Epidermal melanocyte (primary cell): ENCODE measurements at regions not wholly inside any gene's neighbourhood (a gene's known extent, or its start where the extent isn't known, plus 50 kb on each side); places are given as distances from the start of the nearest gene placed in this dataset.

Experiments
- DNase-seq: peaks from one replicate; pipeline ENCODE4 v3.0.0; 2011; ENCODE audit warnings: low spot score; ENCODE audit not compliant: insufficient read length

- DNase-seq: no peak
Observed at GRCh38 chr17:52255347-52255746, 96.8 kb upstream of the CA10 start.

- no peak for DNase-seq
Observed at GRCh38 chr17:52244689-52245088, 86.2 kb upstream of the CA10 start.

GRCh38 chr17:52242268-52242667 lies 83.8 kb upstream of the CA10 start:
- DNase-seq: no peak

GRCh38 chr17:52237151-52237550 lies 78.6 kb upstream of the CA10 start:
- no peak for DNase-seq

- DNase-seq: no peak
Observed at GRCh38 chr17:52235516-52235915, 77.0 kb upstream of the CA10 start.

- no peak for DNase-seq
Observed at GRCh38 chr17:52233632-52234031, 75.1 kb upstream of the CA10 start.

GRCh38 chr17:52233176-52233575 lies 74.7 kb upstream of the CA10 start:
- no peak for DNase-seq

GRCh38 chr17:52228823-52229222 lies 70.3 kb upstream of the CA10 start:
- no peak for DNase-seq

GRCh38 chr17:52227926-52228325 lies 69.4 kb upstream of the CA10 start:
- DNase-seq: no peak

GRCh38 chr17:52213451-52213850 lies 54.9 kb upstream of the CA10 start:
- no peak for DNase-seq

- no peak for DNase-seq
Observed at GRCh38 chr17:52212851-52213250, 54.3 kb upstream of the CA10 start.

GRCh38 chr17:52209507-52209906 lies 51.0 kb upstream of the CA10 start:
- no peak for DNase-seq
